ENCODE measurements at regions not wholly inside any gene's neighbourhood (a gene's known extent, or its start where the extent isn't known, plus 50 kb on each side); places are given as distances from the start of the nearest gene placed in this dataset.

- ChIA-PET POLR2A (no interaction called here), CTCF (no interaction called here)
- no peak for TF ChIP-seq CTCF (IDR thresholded peaks at IDR 0.05; ENCODE audit: control extremely low read depth, extremely low read depth, low read depth, missing control alignments)
- no peak for DNase-seq (ENCODE audit: extremely low spot score)
These were observed 873.5 kb upstream of the LRFN5 start for GRCh38 chr14:40733206-40733605.

- POLR2A ChIA-PET, result no interaction called here
- CTCF ChIA-PET, result no interaction called here
- no peak for DNase-seq (ENCODE audit: extremely low spot score)
- no peak for TF ChIP-seq CTCF (IDR thresholded peaks at IDR 0.05; ENCODE audit: control extremely low read depth, extremely low read depth, low read depth, missing control alignments)
These were observed 879.6 kb upstream of the LRFN5 start for GRCh38 chr14:40727107-40727506.

- DNase-seq (ENCODE audit: extremely low spot score), result no peak
- CTCF ChIA-PET, result interaction anchor here (1.4 kb wide), 1 partner anchor 12 kb away, joined by 3 read pairs; no protein-coding TSS in a partner anchor
- POLR2A ChIA-PET, result no interaction called here
- no peak for TF ChIP-seq CTCF (IDR thresholded peaks at IDR 0.05; ENCODE audit: control extremely low read depth, extremely low read depth, low read depth, missing control alignments)
These were observed 893.3 kb upstream of the LRFN5 start for GRCh38 chr14:40713387-40713786.

- ChIA-PET CTCF (no interaction called here), POLR2A (no interaction called here)
- no peak for TF ChIP-seq CTCF (IDR thresholded peaks at IDR 0.05; ENCODE audit: control extremely low read depth, extremely low read depth, low read depth, missing control alignments)
- DNase-seq (ENCODE audit: extremely low spot score), result no peak
These were observed 909.4 kb upstream of the LRFN5 start for GRCh38 chr14:40697231-40697630.

- no peak for DNase-seq (ENCODE audit: extremely low spot score)
- no peak for TF ChIP-seq CTCF (IDR thresholded peaks at IDR 0.05; ENCODE audit: control extremely low read depth, extremely low read depth, low read depth, missing control alignments)
- CTCF ChIA-PET, result no interaction called here
- POLR2A ChIA-PET, result no interaction called here
These were observed 912.7 kb upstream of the LRFN5 start for GRCh38 chr14:40694023-40694422.

- ChIA-PET CTCF (interaction anchor here (1.0 kb wide), 1 partner anchor 12 kb away, joined by 3 read pairs; no protein-coding TSS in a partner anchor), POLR2A (no interaction called here)
- no peak for DNase-seq (ENCODE audit: extremely low spot score)
- TF ChIP-seq CTCF (IDR thresholded peaks at IDR 0.05; ENCODE audit: control extremely low read depth, extremely low read depth, low read depth, missing control alignments), result no peak
These were observed 915.6 kb upstream of the LRFN5 start for GRCh38 chr14:40691066-40691465.

GRCh38 chr14:40685764-40686163, 920.9 kb upstream of the LRFN5 start:
- no peak for TF ChIP-seq CTCF (IDR thresholded peaks at IDR 0.05; ENCODE audit: control extremely low read depth, extremely low read depth, low read depth, missing control alignments)
- CTCF ChIA-PET, result no interaction called here
- POLR2A ChIA-PET, result no interaction called here
- DNase-seq (ENCODE audit: extremely low spot score), result no peak
